ENCODE measurements at regions not wholly inside any gene's neighbourhood (a gene's known extent, or its start where the extent isn't known, plus 50 kb on each side); places are given as distances from the start of the nearest gene placed in this dataset.

GRCh38 chr5:115348175-115348574 is 51.7 kb upstream of the CCDC112 start:
- intact Hi-C loops (cut with DNase I): no loop called here
- Histone ChIP-seq H3K27ac (no peak overlapping the region), H3K9me3 (peaks cover 0 to 6% (median 0%) of the 10 kb centered on the region in 11 donors), H3K4me3 (no peak overlapping the region), H3K4me1 (peaks cover 0 to 18% (median 4%) of the 10 kb centered on the region in 9 donors), H3K27me3 (no peaks in the 10 kb centered on the region), H3K36me3 (no peaks in the 10 kb centered on the region)
- WGBS, 2 donors: 92 to 93% methylated on average over 4 of the region's 4 CpGs
- no peak for DNase-seq
- no peak for ATAC-seq
- TF ChIP-seq CTCF (IDR thresholded peaks at IDR 0.05): no peak
